Dermis blood vessel endothelial cell (primary cell): ENCODE measurements at regions not wholly inside any gene's neighbourhood (a gene's known extent, or its start where the extent isn't known, plus 50 kb on each side); places are given as distances from the start of the nearest gene placed in this dataset.

Experiments
- DNase-seq: peaks from one replicate; pipeline ENCODE4 v3.0.0; 2010

DNA sequence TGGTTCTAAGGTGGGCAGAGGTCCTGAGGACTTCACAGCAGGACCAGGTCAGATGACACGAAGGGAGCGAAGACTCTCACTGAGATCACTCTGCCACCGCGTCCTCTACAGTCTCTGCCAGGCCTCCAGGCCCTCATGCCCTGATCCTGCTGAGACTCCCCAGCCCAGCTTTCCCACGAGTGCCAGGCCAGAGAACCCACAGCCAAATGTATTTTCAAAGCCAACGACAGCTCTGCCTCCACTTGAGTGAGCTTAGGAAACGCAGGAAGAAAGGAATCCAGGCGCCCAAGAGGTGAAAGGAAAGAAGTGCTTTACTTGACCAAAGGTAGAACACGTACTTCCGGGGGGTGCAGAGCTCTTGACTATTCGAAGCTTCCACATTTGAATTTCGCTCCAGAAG, 275.0 kb downstream of the XXYLT1 start:
- DNase-seq = no peak

GRCh38 chr3:194996746-194997145, 274.2 kb downstream of the XXYLT1 start:
- no peak for DNase-seq

DNA sequence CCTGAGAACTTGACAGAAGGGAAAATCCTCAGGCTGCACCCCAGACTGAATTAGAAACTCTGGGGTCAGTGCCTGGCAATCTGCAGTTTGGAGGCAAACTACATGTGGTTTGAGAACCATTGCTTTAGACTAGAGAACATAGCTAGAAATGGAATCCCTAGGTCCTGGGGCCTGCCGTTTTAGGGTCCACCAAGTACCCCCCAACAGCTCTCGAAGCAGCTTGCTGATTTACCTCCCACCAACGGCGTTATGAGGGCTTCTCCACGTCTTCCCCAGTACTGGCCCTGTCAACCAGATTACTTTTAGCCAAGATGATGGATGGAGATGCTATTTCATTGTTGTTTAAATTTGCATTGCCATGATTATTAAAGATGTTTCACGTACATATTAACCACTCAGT, 272.5 kb downstream of the XXYLT1 start:
- no peak for DNase-seq

DNA sequence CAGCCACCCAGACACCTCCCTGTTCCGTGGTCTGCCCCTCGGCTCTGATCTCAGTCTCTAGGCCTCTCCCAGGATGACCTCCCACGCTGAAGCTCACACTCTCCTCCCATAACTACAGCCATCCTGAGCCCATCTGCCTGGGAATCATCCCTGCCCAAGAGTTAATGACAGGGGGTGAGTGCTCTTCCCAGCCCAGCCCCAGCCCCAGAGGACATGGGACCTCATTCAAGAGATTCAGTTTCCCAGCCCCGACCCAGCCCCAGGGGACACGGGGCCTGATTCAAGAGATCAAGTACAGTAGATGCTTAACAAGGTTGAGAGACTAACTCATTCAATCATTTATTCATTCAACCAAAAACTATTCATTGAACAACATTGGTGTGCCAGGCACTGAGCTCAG, 272.0 kb downstream of the XXYLT1 start:
- no peak for DNase-seq

DNA sequence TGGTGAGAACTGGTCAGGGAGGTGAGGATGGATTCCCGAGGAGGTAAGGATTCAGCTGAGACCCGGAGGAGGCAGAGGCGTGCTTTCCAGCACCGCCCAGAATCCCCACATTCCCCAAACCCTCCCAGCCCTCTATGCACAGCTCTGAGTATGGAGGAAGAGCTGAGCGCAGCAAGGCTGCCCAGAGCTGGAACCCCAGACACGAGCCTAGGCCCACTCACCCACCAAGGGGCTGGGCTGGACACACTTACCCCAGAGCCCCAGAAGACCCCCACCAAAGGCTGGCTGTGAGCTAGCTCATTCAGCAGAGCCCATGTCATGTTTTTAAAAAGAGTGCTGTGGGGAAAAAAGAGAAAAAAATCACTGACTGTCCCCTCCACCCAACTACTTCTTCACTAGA, 271.5 kb downstream of the XXYLT1 start:
- DNase-seq = no peak

DNA sequence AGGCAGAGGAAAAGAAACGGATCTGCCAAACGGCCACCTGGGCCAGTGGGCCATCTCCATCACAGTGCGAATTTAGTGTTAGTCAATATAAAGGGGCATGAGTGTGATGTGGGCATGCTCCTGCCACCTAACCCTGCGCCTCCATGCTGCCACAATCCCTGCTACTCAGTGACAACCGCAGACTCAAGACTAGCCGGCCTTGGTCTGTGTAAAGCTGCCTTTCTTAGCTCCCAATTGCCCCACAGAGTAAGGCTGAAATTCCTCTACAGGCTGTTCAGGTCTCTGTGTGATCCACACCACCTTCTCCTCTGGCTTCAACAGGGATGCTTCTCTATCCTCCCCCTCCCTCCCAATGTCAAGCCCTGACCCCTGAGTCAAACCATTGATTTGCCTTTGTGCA, 269.7 kb downstream of the XXYLT1 start:
- DNase-seq = no peak

GRCh38 chr3:195001961-195002861, 268.7 kb downstream of the XXYLT1 start:
- DNase-seq = peak; percentile 92

GRCh38 chr3:195003006-195003892, 267.7 kb downstream of the XXYLT1 start:
- no peak for DNase-seq

DNA sequence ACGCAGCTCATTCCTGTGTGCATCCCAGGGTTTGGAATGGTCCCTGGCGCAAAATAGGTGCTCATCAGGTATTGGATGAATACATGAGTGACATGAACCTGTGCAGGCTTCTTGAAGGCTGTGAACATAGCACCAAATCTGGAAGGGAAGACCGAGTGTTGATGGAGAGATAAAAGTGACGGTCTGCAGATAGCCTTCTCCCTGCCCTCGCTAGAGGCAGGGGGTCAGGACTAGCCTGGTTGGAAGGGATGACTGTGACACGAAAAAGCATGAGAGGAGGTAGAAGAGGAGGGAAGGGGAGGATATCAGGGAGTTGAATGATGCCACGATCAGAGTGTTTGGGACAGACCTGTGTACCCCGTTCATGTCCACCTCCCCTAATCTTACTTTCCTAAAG, 267.1 kb downstream of the XXYLT1 start:
- no peak for DNase-seq

DNA sequence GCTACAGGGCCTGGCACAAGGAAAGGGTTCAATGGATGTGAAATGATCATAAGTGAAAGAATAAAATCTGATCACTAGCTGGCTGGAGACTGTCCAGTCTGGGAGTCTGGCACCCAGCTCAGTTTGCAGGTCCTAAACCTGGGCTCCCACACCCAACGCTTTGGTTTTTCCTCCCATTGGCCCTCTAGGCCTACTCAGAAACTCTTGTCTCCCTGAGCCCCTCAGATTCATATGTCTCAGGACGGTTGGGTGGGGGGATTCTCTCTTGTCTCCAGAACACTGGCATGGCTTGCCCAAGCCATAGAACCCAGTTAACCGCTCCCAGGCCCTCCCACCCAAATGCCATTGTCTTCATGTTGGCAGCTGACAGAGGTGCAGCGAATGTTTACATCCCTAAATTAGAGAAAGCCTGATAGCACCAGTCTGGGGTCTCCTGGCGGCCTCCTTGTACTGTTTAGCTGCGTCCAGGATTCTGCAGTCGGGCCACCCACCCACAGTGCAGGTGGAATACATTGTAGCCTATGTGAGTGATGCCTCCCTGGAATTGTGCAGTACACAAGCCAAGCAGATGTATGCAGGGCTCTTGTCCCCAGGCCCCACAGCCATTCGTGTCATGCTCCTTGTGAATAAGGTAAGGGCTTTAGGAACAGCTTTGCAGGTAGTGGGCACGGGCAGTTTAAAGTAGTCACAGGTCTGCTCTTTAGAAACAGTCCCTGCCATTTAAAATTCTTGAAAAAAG, 266.3 kb downstream of the XXYLT1 start:
- DNase-seq = no peak

GRCh38 chr3:195005251-195005620, 265.7 kb downstream of the XXYLT1 start:
- no peak for DNase-seq

GRCh38 chr3:195005759-195006510, 265.0 kb downstream of the XXYLT1 start:
- DNase-seq = no peak

- DNase-seq = no peak
These were observed 263.8 kb downstream of the XXYLT1 start for GRCh38 chr3:195007151-195007550.

- peak; percentile 23 for DNase-seq
These were observed 263.2 kb downstream of the XXYLT1 start for GRCh38 chr3:195007766-195008165.

DNA sequence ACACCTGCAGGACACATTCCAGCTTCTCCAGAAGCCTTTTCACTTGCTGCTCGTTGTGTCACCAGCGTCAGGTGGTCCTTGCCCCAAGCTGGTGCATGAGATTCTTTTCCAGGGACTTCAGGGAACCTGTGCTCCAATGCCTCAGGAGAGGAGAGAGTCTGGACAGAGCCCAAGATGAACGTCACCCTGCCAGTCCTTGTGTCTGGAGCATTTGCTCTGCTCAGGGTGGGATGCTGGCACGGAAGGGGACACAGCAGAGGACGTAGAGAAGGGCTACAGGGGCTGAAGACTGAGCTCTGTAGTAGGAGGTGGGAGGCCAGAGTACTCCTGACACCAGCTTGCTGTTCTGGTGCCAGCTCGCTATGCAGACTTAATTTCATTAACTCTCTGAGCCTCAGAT, 262.1 kb downstream of the XXYLT1 start:
- DNase-seq = no peak

- no peak for DNase-seq
These were observed 261.3 kb downstream of the XXYLT1 start for GRCh38 chr3:195009616-195010015.

- DNase-seq = no peak
These were observed 260.3 kb downstream of the XXYLT1 start for GRCh38 chr3:195010551-195011100.

GRCh38 chr3:195011231-195011834, 259.6 kb downstream of the XXYLT1 start:
- peak; percentile 18 for DNase-seq

- no peak for DNase-seq
These were observed 258.9 kb downstream of the XXYLT1 start for GRCh38 chr3:195012100-195012499.

GRCh38 chr3:195012571-195012970, 258.4 kb downstream of the XXYLT1 start:
- DNase-seq = no peak
